Ascending aorta (tissue), 2 donors: ENCODE measurements at regions not wholly inside any gene's neighbourhood (a gene's known extent, or its start where the extent isn't known, plus 50 kb on each side); places are given as distances from the start of the nearest gene placed in this dataset.
A peak's percentile ranks its signal among the peaks of the same experiment; 100 is the strongest.

Source experiments
- DNase-seq, 2 donors: peaks; one replicate each; pipeline ENCODE4 v3.0.0-alpha.2; 2019; ENCODE audit warnings: low spot score in 2 of 2
- H3K27ac ChIP-seq, 2 donors: fragments of 200-600 bp; sonication (generic); one replicate each; pipeline ENCODE4 v1.5.1; 2016 to 2017; ENCODE audit warnings: mild to moderate bottlenecking in 1 of 2
- H3K27me3 ChIP-seq: fragments of 200-600 bp; sonication (generic); one replicate; pipeline ENCODE4 v1.5.1; 2017
- H3K36me3 ChIP-seq, 2 donors: fragments of 200-600 bp; sonication (generic); one replicate each; pipeline ENCODE4 v1.5.1; 2016
- H3K4me1 ChIP-seq, 2 donors: fragments of 200-600 bp; sonication (generic); one replicate each; pipeline ENCODE4 v1.5.1; 2016 to 2017; ENCODE audit warnings: mild to moderate bottlenecking in 1 of 2
- H3K4me3 ChIP-seq, 2 donors: fragments of 200-600 bp; sonication (generic); one replicate each; pipeline ENCODE4 v1.5.1; 2016 to 2017; ENCODE audit warnings: mild to moderate bottlenecking in 1 of 2
- H3K9me3 ChIP-seq, 2 donors: fragments of 200-600 bp; sonication (generic); one replicate each; pipeline ENCODE4 v1.5.1; 2016
- intact Hi-C: fragments of 100-400 bp; cut with DNase I; formaldehyde crosslinking; loops from one replicate; pipeline ENCODE4 v1.15.1; 2023
- TF ChIP-seq, protein P1 (sequence below), 3 experiments: fragments of 200-600 bp in 2 of 3; fragments of 450-650 bp in 1 of 3; sonication (generic) in 2 of 3; IDR thresholded peaks; one replicate each; pipeline ENCODE4 v1.5.1; 2016 to 2019; ENCODE audit warnings: antibody characterized with exemption in 3 of 3, mild to moderate bottlenecking in 1 of 3, moderate library complexity in 1 of 3

DNA sequence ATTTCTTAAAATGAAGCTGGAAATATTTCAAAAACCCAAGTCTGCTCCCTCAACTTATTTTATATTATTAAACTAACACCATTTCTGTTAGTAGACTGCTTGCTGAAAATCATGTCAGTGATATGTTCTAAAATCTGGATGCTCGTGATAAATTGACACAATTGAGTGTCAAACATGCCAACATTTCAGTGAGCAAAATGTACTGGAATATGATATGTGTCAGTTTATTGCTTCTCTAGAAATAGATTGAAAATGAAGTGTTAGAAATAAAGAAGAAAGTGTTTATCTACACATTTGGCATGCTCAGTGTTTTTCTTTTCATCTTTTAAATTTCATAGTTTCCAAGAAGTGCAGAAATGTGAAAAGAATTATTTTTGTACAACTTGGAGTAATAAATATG, 624.6 kb downstream of the SI start:
- intact Hi-C loops, result no loop called here
- TF ChIP-seq, protein P1, sequence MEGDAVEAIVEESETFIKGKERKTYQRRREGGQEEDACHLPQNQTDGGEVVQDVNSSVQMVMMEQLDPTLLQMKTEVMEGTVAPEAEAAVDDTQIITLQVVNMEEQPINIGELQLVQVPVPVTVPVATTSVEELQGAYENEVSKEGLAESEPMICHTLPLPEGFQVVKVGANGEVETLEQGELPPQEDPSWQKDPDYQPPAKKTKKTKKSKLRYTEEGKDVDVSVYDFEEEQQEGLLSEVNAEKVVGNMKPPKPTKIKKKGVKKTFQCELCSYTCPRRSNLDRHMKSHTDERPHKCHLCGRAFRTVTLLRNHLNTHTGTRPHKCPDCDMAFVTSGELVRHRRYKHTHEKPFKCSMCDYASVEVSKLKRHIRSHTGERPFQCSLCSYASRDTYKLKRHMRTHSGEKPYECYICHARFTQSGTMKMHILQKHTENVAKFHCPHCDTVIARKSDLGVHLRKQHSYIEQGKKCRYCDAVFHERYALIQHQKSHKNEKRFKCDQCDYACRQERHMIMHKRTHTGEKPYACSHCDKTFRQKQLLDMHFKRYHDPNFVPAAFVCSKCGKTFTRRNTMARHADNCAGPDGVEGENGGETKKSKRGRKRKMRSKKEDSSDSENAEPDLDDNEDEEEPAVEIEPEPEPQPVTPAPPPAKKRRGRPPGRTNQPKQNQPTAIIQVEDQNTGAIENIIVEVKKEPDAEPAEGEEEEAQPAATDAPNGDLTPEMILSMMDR (IDR thresholded peaks at IDR 0.05), result no peak
- no peak overlapping the region for H3K27ac ChIP-seq

DNA sequence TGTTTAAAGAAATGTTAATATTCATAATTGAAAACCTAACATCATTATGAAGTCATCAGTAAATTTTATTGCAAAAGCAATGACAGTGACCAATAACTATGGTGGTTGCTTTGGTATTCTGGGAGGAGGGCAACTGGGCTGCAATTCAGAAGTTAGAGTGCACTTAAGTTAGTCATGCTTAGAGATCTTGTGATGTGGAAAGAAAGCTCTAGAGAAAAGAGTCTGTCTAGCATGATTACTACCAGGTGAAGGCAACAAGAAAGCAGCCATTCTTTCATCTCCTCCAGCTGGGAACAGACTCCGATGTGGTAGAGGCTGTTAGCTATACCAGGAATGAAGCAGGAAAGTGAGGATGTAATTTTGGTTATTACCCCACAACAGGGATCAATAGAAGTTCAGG, 625.6 kb downstream of the SI start:
- DNase-seq, result no peak
- Histone ChIP-seq H3K27ac (no peak overlapping the region), H3K4me3 (no peak overlapping the region), H3K4me1 (no peaks in the 10 kb centered on the region), H3K27me3 (no peaks in the 10 kb centered on the region), H3K36me3 (no peaks in the 10 kb centered on the region), H3K9me3 (no peaks in the 10 kb centered on the region)
- TF ChIP-seq, protein P1 (IDR thresholded peaks at IDR 0.05), result no peak
- intact Hi-C loops, result no loop called here

More for the DNA sequence above, 624.6 kb downstream of the SI start:
- no peak overlapping the region for H3K4me3 ChIP-seq
- H3K27me3 ChIP-seq, result no peaks in the 10 kb centered on the region
- H3K9me3 ChIP-seq, result no peaks in the 10 kb centered on the region
- H3K4me1 ChIP-seq, result no peaks in the 10 kb centered on the region
- H3K36me3 ChIP-seq, result no peaks in the 10 kb centered on the region
- no peak for DNase-seq

DNA sequence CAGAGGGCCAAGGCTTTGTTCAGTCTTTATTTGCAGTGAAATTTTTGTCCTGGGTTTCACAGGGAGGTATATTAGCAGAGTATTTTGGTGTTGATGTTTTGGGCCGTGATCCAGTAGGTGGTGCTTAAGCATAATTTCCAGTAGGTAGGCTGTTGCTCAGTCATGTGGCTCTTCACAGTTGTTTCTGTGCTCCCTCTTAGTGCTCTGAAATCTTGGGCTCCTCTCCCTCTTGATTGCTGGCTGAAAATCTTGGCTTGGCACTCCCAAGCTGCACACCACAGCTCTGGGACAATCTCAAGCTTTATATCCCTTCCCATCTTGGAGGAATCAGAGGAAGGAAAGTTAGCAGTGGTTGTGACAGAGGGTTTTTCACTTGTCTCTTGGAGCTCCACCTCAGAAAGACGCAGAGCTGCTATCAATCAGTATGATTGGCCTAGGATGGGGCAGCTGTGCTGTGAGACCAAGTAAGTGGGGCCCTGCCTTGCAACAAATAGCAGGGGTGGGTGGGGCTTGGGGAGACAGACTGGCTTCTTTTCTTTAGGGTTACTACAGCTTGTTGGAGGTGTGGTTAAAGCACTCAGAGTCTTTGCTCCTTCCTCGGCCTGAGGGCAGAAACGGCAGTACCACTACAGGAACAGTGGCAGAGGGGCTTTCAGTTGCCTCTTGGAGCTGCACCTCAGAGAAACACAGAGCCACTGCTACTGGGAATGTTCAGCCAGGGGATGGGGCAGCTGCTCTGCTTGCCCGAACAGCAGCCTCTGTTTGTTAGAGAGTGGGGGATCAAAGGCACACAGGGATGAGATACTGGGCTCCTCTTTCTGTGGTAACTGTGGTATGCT, 627.0 kb downstream of the SI start:
- TF ChIP-seq, protein P1 (IDR thresholded peaks at IDR 0.05), result no peak
- Histone ChIP-seq H3K36me3 (no peaks in the 10 kb centered on the region), H3K9me3 (no peaks in the 10 kb centered on the region), H3K27ac (peak overlapping the region; percentile 33 to 53), H3K4me3 (no peak overlapping the region), H3K27me3 (no peaks in the 10 kb centered on the region), H3K4me1 (no peaks in the 10 kb centered on the region)
- DNase-seq, result no peak
- intact Hi-C loops, result no loop called here

DNA sequence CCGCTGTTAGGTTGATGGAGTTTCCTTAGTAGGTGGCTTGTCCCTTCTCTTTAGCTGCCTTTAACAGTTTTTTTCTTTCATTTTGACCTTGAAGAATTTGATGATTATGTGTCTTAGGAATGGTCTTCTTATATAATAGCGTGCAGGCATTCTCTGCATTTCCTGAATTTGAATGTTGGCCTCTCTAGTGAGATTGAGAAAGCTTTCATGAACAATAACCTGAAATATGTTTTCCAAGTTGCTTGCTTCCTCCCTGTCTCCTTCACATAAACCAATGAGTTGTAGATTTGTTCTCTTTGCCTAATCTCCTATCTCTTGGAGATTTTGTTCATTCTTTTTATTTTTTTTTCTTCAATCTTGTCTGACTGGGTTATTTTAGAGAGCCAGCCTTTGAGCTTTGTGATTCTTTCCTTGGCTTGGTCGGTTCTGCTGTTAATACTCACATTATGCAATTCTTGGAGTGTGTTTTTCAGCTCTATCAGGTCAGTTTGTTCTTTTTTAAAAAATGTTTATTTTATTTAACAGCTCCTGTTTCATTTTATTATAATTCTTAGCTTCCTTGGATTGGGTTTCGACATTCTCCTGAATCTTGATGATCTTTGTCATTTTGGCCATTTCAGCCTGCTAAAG, 627.9 kb downstream of the SI start:
- Histone ChIP-seq H3K36me3 (no peaks in the 10 kb centered on the region), H3K4me1 (no peaks in the 10 kb centered on the region), H3K27me3 (no peaks in the 10 kb centered on the region), H3K27ac (peak overlapping the region in 1 of 2 donors; percentile 33), H3K9me3 (no peaks in the 10 kb centered on the region), H3K4me3 (no peak overlapping the region)
- no peak for DNase-seq
- intact Hi-C loops, result no loop called here
- TF ChIP-seq, protein P1 (IDR thresholded peaks at IDR 0.05), result no peak

DNA sequence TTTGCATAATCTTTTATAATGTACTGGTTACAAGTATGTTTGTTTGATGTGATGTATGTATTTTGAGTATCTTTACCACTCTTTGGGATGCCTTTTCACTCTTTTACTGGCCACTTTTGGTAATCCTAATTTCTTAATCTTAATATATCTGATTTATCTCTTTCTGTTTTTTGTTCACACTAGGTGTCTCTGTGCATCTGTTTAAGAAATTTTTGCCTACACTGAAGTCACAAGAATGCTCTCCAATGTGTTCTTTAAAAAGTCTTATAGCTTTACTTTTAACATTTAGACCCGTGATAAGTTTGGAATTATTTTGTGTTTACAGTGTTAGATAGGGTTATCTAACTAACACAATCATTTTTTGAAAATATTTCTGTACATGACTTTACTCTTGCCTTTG, 659.1 kb downstream of the SI start:
- Histone ChIP-seq H3K9me3 (no peaks in the 10 kb centered on the region), H3K27ac (no peak overlapping the region), H3K36me3 (no peaks in the 10 kb centered on the region), H3K4me3 (no peak overlapping the region), H3K4me1 (no peaks in the 10 kb centered on the region), H3K27me3 (no peaks in the 10 kb centered on the region)
- no peak for DNase-seq
- intact Hi-C loops, result no loop called here
- TF ChIP-seq, protein P1 (IDR thresholded peaks at IDR 0.05), result no peak
